ENCODE measurements at regions not wholly inside any gene's neighbourhood (a gene's known extent, or its start where the extent isn't known, plus 50 kb on each side); places are given as distances from the start of the nearest gene placed in this dataset.

DNA sequence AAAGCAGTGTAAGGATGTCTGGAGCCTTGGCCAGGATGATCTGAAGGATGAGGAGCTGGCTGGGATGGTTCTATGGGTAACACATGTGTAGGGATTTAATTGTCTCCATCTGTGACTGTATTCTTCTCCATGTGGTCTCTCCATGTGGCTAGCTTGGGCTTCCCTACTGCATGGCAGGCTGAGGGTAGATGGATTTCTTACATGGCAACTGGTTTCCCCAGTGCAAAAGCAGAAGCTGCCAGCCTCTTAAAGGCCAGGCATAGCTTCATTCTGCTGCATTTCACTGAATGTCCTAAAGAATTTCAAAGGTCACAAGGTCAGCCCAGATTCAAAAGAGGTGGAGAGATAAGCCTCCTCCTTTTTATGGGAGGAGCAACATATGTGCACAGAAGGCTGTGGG lies 61.7 kb downstream of the XCL2 start:
- Histone ChIP-seq H3K9me3 (ENCODE audit: low read length) (no peaks in the 10 kb centered on the region), H3K4me2 (ENCODE audit: low read length) (no peak overlapping the region), H3K4me3 (ENCODE audit: low read depth, low read length, poor library complexity, severe bottlenecking) (no peak overlapping the region), H3K9me2 (ENCODE audit: insufficient read depth, low read length) (no peaks in the 10 kb centered on the region), H3K79me2 (ENCODE audit: insufficient read depth, low read depth, low read length) (no peaks in the 10 kb centered on the region), H3K36me3 (ENCODE audit: insufficient read depth, low read length) (no peaks in the 10 kb centered on the region), H3K27ac (ENCODE audit: low read depth, low read length, poor library complexity, severe bottlenecking) (no peak overlapping the region), H3K4me1 (ENCODE audit: insufficient read depth, low read length, poor library complexity, severe bottlenecking) (no peaks in the 10 kb centered on the region), H4K20me1 (ENCODE audit: insufficient read depth, low read length) (no peaks in the 10 kb centered on the region), H2AFZ (ENCODE audit: low read length) (no peak overlapping the region)
- no peak for DNase-seq (ENCODE audit: low spot score)
- TF ChIP-seq EZH2phosphoT487 (IDR thresholded peaks at IDR 0.05; ENCODE audit: borderline replicate concordance, low read depth, low read length) = no peak
- no peak for TF ChIP-seq CTCF (conservative IDR thresholded peaks at IDR 0.05; ENCODE audit: low read length)
- POLR2A ChIA-PET = no interaction called here
- intact Hi-C loops (cut with micrococcal nuclease; ENCODE audit: unreplicated experiment) = no loop called here
- CTCF ChIA-PET (ENCODE audit: unreplicated experiment) = no interaction called here
- BruUV-seq (replicated peaks) = no TSS peak

DNA sequence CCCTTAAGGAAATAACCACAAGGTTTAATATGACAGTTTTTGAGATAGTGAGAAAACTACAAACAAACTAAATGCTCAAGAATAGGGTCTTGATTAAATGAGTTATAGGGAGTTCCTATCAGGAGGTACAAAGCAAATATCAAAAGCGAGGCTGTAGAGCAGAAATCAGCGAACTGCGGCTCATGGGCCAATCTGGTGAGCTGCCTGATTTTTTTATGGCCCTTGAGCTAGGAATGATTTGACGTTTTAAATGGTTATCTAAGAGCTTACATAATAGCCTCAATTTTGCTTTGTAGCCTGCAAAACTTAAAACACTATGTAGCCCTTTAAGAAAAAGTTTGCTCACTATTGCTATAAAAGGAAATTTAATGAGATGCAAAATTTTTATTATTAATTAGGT lies 62.2 kb downstream of the XCL2 start:
- H3K4me2 ChIP-seq (ENCODE audit: low read length) = no peak overlapping the region
- ChIA-PET CTCF (ENCODE audit: unreplicated experiment) (no interaction called here), POLR2A (no interaction called here)
- H3K79me2 ChIP-seq (ENCODE audit: insufficient read depth, low read depth, low read length) = no peaks in the 10 kb centered on the region
- H3K4me3 ChIP-seq (ENCODE audit: low read depth, low read length, poor library complexity, severe bottlenecking) = no peak overlapping the region
- no peak overlapping the region for H3K27ac ChIP-seq (ENCODE audit: low read depth, low read length, poor library complexity, severe bottlenecking)
- H2AFZ ChIP-seq (ENCODE audit: low read length) = no peak overlapping the region
- H3K36me3 ChIP-seq (ENCODE audit: insufficient read depth, low read length) = no peaks in the 10 kb centered on the region
- BruUV-seq (replicated peaks) = no TSS peak
- H3K9me2 ChIP-seq (ENCODE audit: insufficient read depth, low read length) = no peaks in the 10 kb centered on the region
- DNase-seq (ENCODE audit: low spot score) = no peak
- intact Hi-C loops (cut with micrococcal nuclease; ENCODE audit: unreplicated experiment) = no loop called here
- TF ChIP-seq CTCF (conservative IDR thresholded peaks at IDR 0.05; ENCODE audit: low read length) (no peak), EZH2phosphoT487 (IDR thresholded peaks at IDR 0.05; ENCODE audit: borderline replicate concordance, low read depth, low read length) (no peak)
- no peaks in the 10 kb centered on the region for H3K9me3 ChIP-seq (ENCODE audit: low read length)
- H3K4me1 ChIP-seq (ENCODE audit: insufficient read depth, low read length, poor library complexity, severe bottlenecking) = no peaks in the 10 kb centered on the region
- H4K20me1 ChIP-seq (ENCODE audit: insufficient read depth, low read length) = no peaks in the 10 kb centered on the region

DNA sequence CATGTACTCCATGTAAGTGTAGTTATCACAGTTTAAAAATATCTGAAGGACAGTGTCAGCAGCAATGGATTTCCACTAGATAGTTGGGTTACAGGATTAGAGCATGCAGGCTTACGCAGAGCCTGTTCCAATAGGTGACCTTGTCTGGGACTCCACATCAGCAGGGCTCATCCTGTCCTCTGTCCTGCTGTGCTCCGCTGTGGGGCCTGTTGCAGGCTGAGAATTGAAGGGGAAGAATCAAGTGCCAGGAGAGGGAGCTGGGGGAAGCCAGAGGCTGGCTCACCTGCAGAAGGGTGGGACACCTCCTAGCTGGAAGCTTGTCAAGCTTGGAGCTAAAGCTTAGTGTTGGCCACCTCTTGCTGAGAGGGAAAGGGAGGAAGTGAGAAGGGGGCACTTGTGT lies 62.8 kb downstream of the XCL2 start:
- Histone ChIP-seq H2AFZ (ENCODE audit: low read length) (no peak overlapping the region), H3K27ac (ENCODE audit: low read depth, low read length, poor library complexity, severe bottlenecking) (no peak overlapping the region), H3K79me2 (ENCODE audit: insufficient read depth, low read depth, low read length) (no peaks in the 10 kb centered on the region), H3K4me1 (ENCODE audit: insufficient read depth, low read length, poor library complexity, severe bottlenecking) (no peaks in the 10 kb centered on the region), H3K9me3 (ENCODE audit: low read length) (no peaks in the 10 kb centered on the region), H4K20me1 (ENCODE audit: insufficient read depth, low read length) (no peaks in the 10 kb centered on the region), H3K4me2 (ENCODE audit: low read length) (no peak overlapping the region), H3K4me3 (ENCODE audit: low read depth, low read length, poor library complexity, severe bottlenecking) (no peak overlapping the region), H3K36me3 (ENCODE audit: insufficient read depth, low read length) (no peaks in the 10 kb centered on the region), H3K9me2 (ENCODE audit: insufficient read depth, low read length) (no peaks in the 10 kb centered on the region)
- POLR2A ChIA-PET = no interaction called here
- no TSS peak for BruUV-seq (replicated peaks)
- TF ChIP-seq EZH2phosphoT487 (IDR thresholded peaks at IDR 0.05; ENCODE audit: borderline replicate concordance, low read depth, low read length) (no peak), CTCF (conservative IDR thresholded peaks at IDR 0.05; ENCODE audit: low read length) (no peak)
- intact Hi-C loops (cut with micrococcal nuclease; ENCODE audit: unreplicated experiment) = no loop called here
- CTCF ChIA-PET (ENCODE audit: unreplicated experiment) = no interaction called here
- DNase-seq (ENCODE audit: low spot score) = no peak

Measured in OCI-LY7 (cell line).